HS-27A (cell line): ENCODE measurements at regions not wholly inside any gene's neighbourhood (a gene's known extent, or its start where the extent isn't known, plus 50 kb on each side); places are given as distances from the start of the nearest gene placed in this dataset.
A peak's percentile ranks its signal among the peaks of the same experiment; 100 is the strongest.
"Not testable (repeated sequence)": the region's sequence is repeated elsewhere in the genome, so short reads cannot be mapped to it uniquely, and the experiment has no call there.

ENCODE experiments used
- DNase-seq: peaks from one replicate; pipeline ENCODE4 v3.0.0-alpha.2; 2012; ENCODE audit warnings: low read depth, missing footprints

GRCh38 chr13:52565324-52565723, 76.9 kb upstream of the HNRNPA1L2 start:
- DNase-seq, result not testable (repeated sequence)

- peak; percentile 0 for DNase-seq
These were observed 72.2 kb upstream of the HNRNPA1L2 start for GRCh38 chr13:52569904-52570602.

GRCh38 chr13:52571163-52571562, 71.1 kb upstream of the HNRNPA1L2 start:
- DNase-seq, result not testable (repeated sequence)

- DNase-seq, result not testable (repeated sequence)
These were observed 59.3 kb upstream of the HNRNPA1L2 start for GRCh38 chr13:52582962-52583361.
